Esophagus squamous epithelium (tissue), 5 donors: ENCODE measurements at regions not wholly inside any gene's neighbourhood (a gene's known extent, or its start where the extent isn't known, plus 50 kb on each side); places are given as distances from the start of the nearest gene placed in this dataset.
"Not testable (repeated sequence)": the region's sequence is repeated elsewhere in the genome, so short reads cannot be mapped to it uniquely, and the experiment has no call there.

Source experiments
- DNase-seq: peaks from one replicate; lab custom pipeline; 2025; lab: John Stamatoyannopoulos, UW
- H3K27ac ChIP-seq, 4 donors: fragments of 200-600 bp; sonication (generic); one replicate each; pipeline ENCODE4 v1.5.1; 2016 to 2019; ENCODE audit warnings: mild to moderate bottlenecking in 1 of 4
- H3K27me3 ChIP-seq, 4 donors: fragments of 200-600 bp; sonication (generic); 1 replicate in 3 of 4; 2 replicates in 1 of 4; pipeline versions ENCODE4 v1.5.1 to v1.6.0; 2017 to 2021; ENCODE audit warnings: antibody characterized with exemption in 1 of 4
- H3K36me3 ChIP-seq, 3 donors: fragments of 200-600 bp; sonication (generic); one replicate each; pipeline ENCODE4 v1.5.1; 2016 to 2019
- H3K4me1 ChIP-seq, 3 donors: fragments of 200-600 bp; sonication (generic); one replicate each; pipeline ENCODE4 v1.5.1; 2017 to 2019
- H3K4me3 ChIP-seq, 4 donors: fragments of 200-600 bp; sonication (generic); 1 replicate in 3 of 4; 2 replicates in 1 of 4; pipeline ENCODE4 v1.5.1; 2016 to 2019; ENCODE audit warnings: mild to moderate bottlenecking in 2 of 4, moderate library complexity in 1 of 4
- H3K9me3 ChIP-seq, 3 donors: fragments of 200-600 bp; sonication (generic); one replicate each; pipeline ENCODE4 v1.5.1; 2016 to 2019
- POLR2A ChIP-seq, 4 donors: fragments of 450-650 bp; IDR thresholded peaks; one replicate each; pipeline ENCODE4 v1.6.1; 2017; ENCODE audit warnings: antibody characterized with exemption in 4 of 4, mild to moderate bottlenecking in 4 of 4, moderate library complexity in 3 of 4
- WGBS, 2 donors: methylation state at CpG; one replicate each; pipeline ENCODE4 v1.1.5; 2018; 5-methylcytosine and 5-hydroxymethylcytosine counted together
- intact Hi-C: fragments of 100-400 bp; cut with DNase I; formaldehyde crosslinking; loops from one replicate; pipeline ENCODE4 v1.15.0; 2022
- TF ChIP-seq, protein P1 (sequence below), 6 experiments: fragments of 450-650 bp in 4 of 6; fragments of 200-600 bp in 2 of 6; sonication (generic) in 2 of 6; IDR thresholded peaks; one replicate each; pipeline ENCODE4 v1.5.1; 2016 to 2019; ENCODE audit warnings: antibody characterized with exemption in 6 of 6, mild to moderate bottlenecking in 4 of 6, moderate library complexity in 4 of 6
- donor health status: DM: yes; HTN: yes; CAD: no.

DNA sequence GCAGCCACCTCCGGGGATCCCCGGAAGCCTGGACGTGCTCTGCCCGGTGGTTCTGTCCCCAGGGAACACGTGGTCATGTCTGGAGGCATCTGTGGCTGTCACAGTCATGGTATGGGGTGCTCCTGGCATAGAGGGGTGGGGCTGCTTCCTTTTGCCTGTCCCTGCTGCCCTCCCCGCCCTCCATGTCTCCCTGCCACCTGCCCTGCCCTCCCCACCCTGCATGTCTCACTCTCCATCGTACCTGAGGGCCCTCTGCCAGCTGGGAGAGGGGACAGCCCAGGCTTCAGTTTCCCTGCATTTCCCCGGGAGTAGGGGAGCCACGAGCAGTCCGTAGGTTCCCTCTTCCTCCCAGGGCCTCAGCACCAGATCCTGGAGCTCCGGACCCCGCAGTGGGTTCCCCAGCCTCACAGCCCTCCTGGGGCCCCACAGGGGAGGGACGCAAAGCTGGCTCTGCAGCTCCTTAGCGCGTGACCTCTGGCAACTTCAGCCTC is 90.0 kb upstream of the CTDP1 start:
- peaks cover 0 to 8% (median 0%) of the 10 kb centered on the region in 3 donors for H3K9me3 ChIP-seq
- no peaks in the 10 kb centered on the region for H3K36me3 ChIP-seq
- H3K4me3 ChIP-seq = peak overlapping the region in 1 of 4 donors; percentile 30
- 25 to 47% methylated on average over 5 to 8 of the region's 15 CpGs for WGBS, 2 donors
- no peak for TF ChIP-seq POLR2A (IDR thresholded peaks at IDR 0.05)
- TF ChIP-seq, protein P1, sequence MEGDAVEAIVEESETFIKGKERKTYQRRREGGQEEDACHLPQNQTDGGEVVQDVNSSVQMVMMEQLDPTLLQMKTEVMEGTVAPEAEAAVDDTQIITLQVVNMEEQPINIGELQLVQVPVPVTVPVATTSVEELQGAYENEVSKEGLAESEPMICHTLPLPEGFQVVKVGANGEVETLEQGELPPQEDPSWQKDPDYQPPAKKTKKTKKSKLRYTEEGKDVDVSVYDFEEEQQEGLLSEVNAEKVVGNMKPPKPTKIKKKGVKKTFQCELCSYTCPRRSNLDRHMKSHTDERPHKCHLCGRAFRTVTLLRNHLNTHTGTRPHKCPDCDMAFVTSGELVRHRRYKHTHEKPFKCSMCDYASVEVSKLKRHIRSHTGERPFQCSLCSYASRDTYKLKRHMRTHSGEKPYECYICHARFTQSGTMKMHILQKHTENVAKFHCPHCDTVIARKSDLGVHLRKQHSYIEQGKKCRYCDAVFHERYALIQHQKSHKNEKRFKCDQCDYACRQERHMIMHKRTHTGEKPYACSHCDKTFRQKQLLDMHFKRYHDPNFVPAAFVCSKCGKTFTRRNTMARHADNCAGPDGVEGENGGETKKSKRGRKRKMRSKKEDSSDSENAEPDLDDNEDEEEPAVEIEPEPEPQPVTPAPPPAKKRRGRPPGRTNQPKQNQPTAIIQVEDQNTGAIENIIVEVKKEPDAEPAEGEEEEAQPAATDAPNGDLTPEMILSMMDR (IDR thresholded peaks at IDR 0.05) = no peak
- H3K27me3 ChIP-seq = peaks cover 0 to 96% (median 0%) of the 10 kb centered on the region in 4 donors
- peak overlapping the region in 2 of 4 donors; percentile 50 to 73 for H3K27ac ChIP-seq
- intact Hi-C loops = loop anchor here (10.0 kb wide), 1 partner anchor 45 kb away; no protein-coding TSS in a partner anchor
- DNase-seq = no peak
- peaks cover 9 to 37% (median 18%) of the 10 kb centered on the region in 3 donors for H3K4me1 ChIP-seq

DNA sequence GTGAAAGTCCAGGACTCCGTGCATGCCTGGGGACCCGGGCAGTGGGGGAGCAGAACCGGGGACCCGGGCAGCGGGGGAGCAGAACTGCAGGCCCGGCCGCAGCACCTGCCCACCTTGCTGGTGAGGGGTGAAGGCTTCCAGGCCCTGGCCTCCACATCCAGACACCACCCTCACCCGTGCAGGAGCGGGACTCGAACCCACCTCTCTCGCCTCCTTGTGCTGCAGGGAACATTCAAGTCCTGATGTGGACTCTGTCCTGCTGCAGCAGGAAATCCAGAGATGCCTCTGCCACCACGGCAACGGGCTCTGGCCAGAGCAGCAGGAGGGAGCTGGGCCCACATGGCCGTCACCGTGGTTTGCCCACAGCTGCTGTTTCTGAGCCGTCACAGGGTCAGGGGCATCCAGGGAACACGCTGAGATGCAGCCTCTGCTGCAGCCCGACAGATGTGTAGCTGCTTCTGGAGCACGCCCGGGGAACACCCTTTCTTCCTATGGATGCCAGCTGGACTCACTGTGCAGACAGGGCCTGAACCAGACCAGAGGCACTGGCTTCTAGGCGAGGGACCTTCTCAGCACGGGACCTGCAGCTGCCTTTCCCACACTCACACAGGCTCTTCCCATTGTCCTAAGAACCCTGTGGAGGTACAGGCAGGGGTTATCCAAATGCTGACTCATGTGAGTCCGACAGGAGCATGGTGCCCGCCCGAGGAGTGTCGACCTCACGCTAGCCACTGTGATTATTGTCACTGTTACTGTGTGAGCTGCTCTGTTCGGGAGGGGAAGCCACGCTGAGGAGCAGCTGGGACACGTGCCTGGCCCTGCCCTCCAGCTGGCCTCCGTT is 89.2 kb upstream of the CTDP1 start:
- intact Hi-C loops = no loop called here
- 50 to 70% methylated on average over 2 of the region's 31 CpGs for WGBS, 2 donors
- TF ChIP-seq, protein P1 (IDR thresholded peaks at IDR 0.05) = no peak
- no peak for TF ChIP-seq POLR2A (IDR thresholded peaks at IDR 0.05)
- Histone ChIP-seq H3K4me3 (no peak overlapping the region), H3K27me3 (peaks cover 0 to 97% (median 0%) of the 10 kb centered on the region in 4 donors), H3K9me3 (peaks cover 0 to 8% (median 0%) of the 10 kb centered on the region in 3 donors), H3K27ac (no peak overlapping the region), H3K4me1 (peaks cover 9 to 37% (median 18%) of the 10 kb centered on the region in 3 donors), H3K36me3 (no peaks in the 10 kb centered on the region)
- no peak for DNase-seq

DNA sequence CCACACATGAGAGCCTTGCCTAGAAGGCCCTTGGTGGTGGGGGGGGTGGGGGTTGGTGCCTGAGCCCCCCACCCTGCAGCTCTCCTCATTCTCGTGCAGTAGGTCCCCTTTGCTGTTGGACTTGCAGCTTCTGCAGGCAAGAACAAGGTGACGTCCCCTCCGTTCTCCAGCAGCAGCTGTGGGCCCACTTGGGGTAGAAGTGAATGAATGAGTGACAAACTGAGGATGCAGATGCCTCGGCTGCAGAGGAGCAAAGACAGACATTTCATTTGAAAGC is 88.6 kb upstream of the CTDP1 start:
- H3K9me3 ChIP-seq = peaks cover 0 to 8% (median 0%) of the 10 kb centered on the region in 3 donors
- peaks cover 0 to 100% (median 0%) of the 10 kb centered on the region in 4 donors for H3K27me3 ChIP-seq
- no peak for DNase-seq
- intact Hi-C loops = no loop called here
- no peak overlapping the region for H3K27ac ChIP-seq
- no peak overlapping the region for H3K4me3 ChIP-seq
- WGBS, 2 donors = 80 to 90% methylated on average over 1 to 4 of the region's 4 CpGs
- TF ChIP-seq POLR2A (IDR thresholded peaks at IDR 0.05) = no peak
- TF ChIP-seq, protein P1 (IDR thresholded peaks at IDR 0.05) = no peak
- no peaks in the 10 kb centered on the region for H3K36me3 ChIP-seq
- peaks cover 9 to 37% (median 18%) of the 10 kb centered on the region in 3 donors for H3K4me1 ChIP-seq

DNA sequence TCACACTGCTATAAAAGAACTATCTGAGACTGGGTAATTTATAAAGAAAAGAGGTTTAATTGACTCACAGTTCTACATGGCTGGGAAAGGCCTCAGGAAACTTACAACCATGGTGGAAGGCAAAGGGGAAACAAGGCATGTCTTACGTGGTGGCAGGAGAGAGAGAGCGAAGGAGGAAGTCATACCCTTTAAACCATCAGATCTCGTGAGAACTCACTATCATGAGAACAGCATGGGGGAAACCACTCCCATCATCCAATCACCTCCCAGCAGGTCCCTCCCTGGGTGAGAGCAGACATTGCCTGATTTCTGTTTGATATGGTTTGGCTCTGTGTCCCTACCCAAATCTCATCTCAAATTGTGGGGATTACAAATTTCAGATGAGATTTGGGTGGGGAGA is 86.9 kb upstream of the CTDP1 start:
- H3K36me3 ChIP-seq, intact Hi-C loops, H3K4me3 ChIP-seq, H3K9me3 ChIP-seq, H3K27ac ChIP-seq, DNase-seq: not testable (repeated sequence)
- WGBS, 2 donors = 75% methylated on average over 3 of the region's 3 CpGs
- peaks cover 0 to 100% (median 0%) of the 10 kb centered on the region in 4 donors for H3K27me3 ChIP-seq
- H3K4me1 ChIP-seq = peaks cover 9 to 28% (median 18%) of the 10 kb centered on the region in 3 donors

DNA sequence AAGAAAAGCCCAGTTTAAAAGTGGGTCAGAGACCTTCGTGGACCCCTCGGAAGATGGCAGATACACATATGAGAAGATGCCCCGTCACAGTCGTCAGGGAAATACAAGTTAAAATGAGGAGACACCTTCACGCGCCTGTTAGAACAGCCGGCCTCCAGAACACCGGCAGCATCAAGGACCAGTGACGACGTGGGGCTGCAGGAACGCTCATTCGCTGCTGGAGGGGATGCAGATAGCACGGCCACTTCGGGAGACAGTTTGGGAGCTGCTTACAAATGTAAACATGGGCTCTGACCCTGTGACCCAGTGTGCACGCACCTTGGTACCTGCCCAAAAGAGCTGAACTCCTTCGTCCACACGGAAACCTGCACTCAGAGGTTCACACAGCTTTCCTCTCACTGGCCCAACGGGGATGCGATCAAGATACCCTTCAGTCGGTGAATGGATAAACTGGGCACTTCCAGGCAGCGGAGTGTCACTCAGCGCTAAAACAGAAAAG is 83.7 kb upstream of the CTDP1 start:
- Histone ChIP-seq H3K27ac (no peak overlapping the region), H3K4me1 (peaks cover 7 to 17% (median 8%) of the 10 kb centered on the region in 3 donors), H3K4me3 (no peak overlapping the region), H3K9me3 (peaks cover 0 to 8% (median 0%) of the 10 kb centered on the region in 3 donors), H3K36me3 (no peaks in the 10 kb centered on the region), H3K27me3 (peaks cover 0 to 94% (median 3%) of the 10 kb centered on the region in 4 donors)
- TF ChIP-seq POLR2A (IDR thresholded peaks at IDR 0.05) = no peak
- TF ChIP-seq, protein P1 (IDR thresholded peaks at IDR 0.05) = no peak
- no peak for DNase-seq
- 82 to 85% methylated on average over 22 of the region's 22 CpGs for WGBS, 2 donors
- intact Hi-C loops = no loop called here
